ENCODE measurements at regions not wholly inside any gene's neighbourhood (a gene's known extent, or its start where the extent isn't known, plus 50 kb on each side); places are given as distances from the start of the nearest gene placed in this dataset.
"Not testable (repeated sequence)": the region's sequence is repeated elsewhere in the genome, so short reads cannot be mapped to it uniquely, and the experiment has no call there.

DNA sequence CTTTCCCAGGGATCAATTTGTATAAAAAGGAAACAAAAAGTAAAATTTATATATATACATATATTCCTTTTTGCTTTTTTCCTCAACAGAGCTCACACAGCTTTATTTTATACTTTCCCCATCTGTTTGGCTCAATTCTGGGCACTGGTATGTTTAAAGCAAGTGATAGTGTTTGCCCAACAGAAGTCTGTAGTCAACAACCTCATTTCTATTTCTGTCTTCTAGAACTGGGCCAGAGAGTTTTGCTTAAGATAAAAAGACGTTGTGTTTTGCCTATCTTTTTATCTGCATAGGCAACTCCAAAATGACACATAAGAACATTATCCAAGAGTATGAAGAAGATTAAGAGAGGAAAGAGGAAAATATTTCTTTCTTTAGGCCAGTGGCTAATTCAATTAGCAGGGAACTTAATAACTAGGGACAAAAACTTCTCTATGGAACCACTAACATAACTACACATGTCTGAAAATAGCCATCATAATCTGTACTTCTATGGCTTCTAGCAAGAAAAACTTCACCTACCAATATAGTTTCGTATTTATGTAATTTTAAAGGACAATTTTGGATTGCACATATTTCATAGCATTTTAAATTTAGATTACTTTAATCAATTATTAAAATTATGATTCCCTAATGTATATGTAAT is 1300.5 kb downstream of the ARAP2 start:
- DNase-seq: no peak

GRCh38 chr4:34950926-34951325 is 1293.4 kb downstream of the ARAP2 start:
- DNase-seq: no peak

DNA sequence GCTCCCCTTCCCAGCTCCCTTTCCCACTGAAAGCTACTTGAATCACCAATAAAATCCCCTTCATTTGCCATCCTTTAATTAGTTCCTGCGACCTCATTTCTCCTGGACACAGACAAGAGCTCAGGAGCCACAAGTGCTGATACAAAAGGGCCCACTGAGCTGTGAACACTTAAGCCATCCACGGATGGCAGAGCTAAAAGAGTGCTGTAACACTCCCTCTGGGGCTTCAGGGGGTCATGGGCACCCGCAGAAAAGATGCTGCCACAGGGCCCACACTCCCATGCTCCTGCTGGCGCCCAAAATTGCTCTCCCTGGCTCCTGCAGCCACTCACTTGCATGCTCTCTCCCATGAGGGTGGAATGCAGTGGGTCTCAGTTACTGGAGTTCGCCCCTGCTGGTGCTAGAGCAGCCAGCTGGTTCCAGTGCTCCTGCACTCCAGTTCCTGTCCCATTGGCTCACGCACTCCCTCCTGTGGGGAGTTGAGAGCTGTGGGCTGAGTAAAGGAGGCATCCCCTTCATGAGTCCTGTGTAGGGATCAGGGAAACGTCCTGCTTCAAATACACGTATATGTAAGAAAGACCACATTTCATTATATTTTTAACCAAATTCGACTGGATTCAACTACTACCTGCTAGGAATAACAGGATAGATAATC is 1291.0 kb downstream of the ARAP2 start:
- no peak for DNase-seq

GRCh38 chr4:34964613-34965012 is 1279.7 kb downstream of the ARAP2 start:
- DNase-seq: no peak

- no peak for DNase-seq
Measured at GRCh38 chr4:34972189-34972588, 1272.1 kb downstream of the ARAP2 start.

DNA sequence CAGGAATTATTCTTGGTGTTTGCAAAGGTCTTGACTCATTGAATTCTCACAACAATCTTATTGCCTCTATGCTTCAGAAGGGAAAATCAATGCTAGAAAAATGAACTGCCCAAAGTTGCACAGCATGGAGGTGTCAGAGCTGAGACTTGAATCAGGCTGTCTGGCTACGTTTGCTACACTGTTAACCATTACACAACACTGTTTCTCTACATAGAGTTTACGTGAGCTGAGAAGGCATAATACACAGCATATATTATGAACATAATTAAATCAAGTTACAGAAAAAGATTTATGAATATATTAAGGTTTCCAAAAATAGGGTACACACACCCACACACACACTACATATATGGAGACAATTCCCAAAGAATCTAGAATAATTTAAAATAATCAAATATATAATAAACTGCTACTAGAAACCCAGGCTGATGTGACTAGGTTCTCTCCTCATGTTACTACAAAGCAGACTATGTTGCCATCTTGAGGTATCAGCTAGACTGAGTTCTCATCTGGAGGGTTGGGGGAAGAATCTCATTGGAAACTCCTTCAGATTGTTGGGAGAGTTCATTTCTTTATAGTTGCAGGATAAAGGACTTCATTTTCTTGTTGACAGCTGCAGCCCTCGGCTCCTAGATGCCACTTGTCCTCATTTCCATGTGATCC is 1270.5 kb downstream of the ARAP2 start:
- DNase-seq: no peak

DNA sequence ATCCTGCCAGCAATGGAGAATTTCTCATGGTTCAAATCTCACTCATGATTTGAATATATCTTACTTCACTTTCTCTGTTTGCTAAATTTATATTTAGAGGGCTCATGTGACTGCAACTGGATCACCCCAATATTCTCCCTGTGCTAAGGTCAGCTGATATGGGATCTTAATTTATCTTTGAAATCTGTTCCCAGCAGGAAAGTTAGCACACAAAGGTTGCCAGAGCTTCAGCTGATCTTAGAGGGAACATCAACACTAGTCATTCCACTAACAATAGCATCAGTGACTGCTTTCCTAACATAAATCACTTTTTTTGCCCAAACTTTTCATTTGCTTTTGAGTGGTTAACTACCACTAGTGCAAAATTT is 1270.0 kb downstream of the ARAP2 start:
- no peak for DNase-seq

DNA sequence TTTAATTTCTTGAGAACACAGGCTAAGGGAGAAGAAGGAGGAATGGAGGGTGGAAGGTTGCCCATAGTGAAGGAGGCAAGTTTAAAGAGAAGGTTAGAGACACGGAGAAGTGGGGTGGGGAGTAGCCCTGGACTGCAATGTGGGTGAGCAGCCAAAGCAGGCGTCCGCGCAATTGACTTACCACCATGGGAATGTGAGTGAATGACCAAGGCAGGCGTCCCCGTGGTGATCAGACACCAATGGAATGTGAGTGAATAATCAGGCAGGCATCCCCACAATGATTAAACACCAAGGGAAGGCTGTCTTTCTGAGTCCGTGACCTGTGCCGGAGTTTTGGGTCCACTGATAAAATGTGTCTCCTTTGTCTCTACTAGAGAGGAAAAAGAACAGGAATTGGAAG is 1223.1 kb downstream of the ARAP2 start:
- not testable (repeated sequence) for DNase-seq

- DNase-seq: no peak
Measured at GRCh38 chr4:35025152-35025834, 1219.0 kb downstream of the ARAP2 start.

DNA sequence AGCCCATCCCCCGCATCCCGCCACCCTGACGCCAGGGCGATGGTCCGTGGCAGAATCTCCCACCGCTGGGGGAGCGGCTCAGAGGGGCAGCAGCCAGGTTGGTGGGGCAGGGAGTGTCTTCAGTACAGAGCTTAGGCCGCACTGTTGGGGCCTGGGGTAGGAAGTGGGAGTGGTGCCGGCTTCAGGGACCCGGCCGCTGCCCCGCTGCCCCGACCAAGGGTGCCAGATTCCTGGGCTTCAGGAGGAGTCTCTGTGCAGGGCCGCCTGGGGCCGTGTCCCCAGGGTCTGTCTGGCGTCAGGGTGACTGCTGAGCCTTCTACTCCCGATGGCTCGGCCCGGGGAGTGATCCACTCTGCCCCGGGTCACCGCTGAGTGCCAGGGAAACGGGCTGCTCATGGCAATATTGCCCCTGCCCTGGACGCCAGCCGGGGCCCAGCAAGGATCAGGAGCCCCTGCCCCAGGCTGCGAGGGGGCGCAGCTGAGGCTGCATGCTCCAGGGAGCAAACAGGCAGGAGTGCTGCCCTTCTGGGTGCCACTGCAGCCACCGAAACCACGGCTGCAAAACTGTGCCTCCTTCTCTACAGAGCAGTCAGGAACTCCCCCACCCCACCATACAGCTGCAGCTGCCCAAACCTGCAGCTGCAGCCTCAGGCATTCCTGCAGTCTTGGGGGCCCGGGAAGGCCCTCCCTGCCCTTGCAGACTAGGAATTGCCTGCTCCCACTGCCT is 1206.1 kb downstream of the ARAP2 start:
- DNase-seq: no peak

GRCh38 chr4:35038845-35039244 is 1205.5 kb downstream of the ARAP2 start:
- DNase-seq: no peak

DNA sequence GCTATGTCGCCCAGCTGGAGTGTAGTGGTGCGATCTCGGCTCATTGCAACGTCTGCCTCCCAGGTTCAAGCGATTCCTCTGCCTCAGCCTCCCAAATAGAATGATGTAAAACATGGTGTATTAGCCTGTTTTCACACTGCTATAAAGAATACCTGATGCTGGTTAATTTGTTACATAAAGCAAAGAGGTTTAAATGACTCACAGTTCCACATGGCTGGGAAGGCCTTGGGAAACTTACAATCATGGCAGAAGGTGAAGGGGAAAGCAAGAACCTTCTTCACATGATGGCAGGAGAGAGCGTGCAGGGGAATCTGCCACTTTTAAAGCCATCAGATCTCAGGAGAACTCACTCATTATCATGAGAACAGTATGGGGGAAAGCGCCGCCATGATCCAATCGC is 1191.8 kb downstream of the ARAP2 start:
- no peak for DNase-seq

- no peak for DNase-seq
Measured at GRCh38 chr4:35063031-35063570, 1181.2 kb downstream of the ARAP2 start.

DNA sequence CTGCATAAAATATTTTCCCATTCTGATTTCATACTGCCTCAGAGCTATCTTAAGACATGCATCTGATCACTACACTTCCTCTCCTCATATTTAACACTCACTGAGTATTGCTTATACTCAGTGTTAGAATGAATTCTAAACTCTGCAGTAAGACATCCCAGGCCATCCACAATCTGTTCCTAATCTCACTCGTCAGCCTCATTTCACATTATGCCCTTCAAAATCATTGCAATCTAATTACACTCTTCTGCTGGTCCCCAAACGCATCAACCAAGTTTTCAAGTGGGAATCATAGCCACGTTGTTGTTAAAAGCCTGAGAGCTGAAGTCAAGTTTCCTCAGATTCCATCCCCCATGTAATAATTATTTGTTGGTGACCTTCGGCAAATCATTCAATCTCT is 1177.9 kb downstream of the ARAP2 start:
- DNase-seq: no peak

DNA sequence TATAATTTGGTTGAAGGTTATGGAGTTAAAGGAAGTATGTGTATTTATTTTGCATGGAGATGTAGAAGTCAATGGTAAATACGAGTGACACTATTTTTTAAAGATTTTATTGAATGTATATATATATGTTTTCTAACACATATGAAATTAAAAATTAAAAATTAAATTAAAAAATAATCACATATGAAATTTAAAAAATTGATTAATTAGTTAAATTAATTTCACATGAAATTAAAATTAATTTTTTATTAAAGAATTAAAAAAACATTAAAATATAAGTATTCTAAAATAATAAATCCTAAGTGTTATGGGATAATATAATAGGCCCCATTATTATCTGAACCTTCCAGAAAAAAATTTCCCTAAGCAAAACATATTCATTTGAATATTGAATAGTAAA is 1163.5 kb downstream of the ARAP2 start:
- DNase-seq: no peak

DNA sequence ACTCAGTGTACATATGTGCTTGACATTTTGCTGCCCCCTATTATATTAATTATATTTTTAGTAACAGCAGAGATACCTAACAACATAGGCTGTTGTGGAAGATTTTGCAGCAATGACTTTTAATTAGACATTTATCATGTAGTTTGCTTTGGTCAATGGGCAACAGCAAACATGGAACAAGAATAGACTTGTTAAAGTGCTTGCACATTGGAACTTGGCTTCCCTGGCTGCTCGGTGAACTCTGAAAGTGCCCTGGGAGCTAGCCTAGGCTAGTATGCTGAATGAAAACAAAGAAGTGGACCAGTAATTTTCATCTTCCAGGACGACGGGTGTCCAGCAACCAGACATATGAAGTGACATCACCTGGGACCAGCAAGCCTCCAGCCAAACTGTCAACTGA is 1157.1 kb downstream of the ARAP2 start:
- DNase-seq: no peak

DNA sequence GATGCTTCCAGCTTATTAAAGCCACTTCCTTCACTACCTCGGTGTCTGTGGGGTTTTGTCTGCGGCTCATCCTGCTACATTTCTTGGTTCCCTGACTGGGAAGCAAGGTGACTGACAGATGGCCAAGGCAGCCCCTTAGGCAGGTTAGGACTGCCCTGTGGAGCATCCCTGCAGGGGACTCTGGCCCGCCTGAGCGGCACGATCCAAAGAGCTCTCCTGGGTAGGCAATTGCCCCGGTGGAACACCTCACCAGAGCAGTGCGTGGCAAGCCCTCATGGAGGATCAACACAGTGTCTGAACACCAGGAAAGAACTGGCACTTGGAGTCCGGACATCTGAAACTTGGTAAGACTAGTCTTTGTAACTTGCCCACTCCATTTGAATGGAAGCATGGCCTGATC is 1143.4 kb downstream of the ARAP2 start:
- DNase-seq: no peak

GRCh38 chr4:35102066-35102465 is 1142.2 kb downstream of the ARAP2 start:
- no peak for DNase-seq

DNA sequence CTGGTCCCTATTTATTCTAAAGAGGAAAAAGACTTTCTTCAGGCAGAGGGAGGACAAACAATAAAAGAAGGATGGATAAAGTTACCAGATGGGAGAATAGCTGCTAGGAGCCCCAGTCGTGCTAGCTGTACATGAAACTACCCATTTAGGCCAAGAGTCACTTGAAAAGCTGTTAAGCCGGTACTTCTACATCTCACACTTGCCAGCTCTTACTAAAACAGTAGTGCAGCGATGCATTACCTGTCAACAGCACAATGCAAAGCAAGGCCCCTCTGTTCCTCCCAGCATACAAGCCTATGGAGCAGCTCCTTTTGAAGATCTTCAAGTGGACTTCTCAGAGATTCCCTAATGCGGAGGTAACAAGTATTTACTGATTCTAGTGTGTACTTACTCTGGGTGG is 1138.8 kb downstream of the ARAP2 start:
- DNase-seq: no peak

DNA sequence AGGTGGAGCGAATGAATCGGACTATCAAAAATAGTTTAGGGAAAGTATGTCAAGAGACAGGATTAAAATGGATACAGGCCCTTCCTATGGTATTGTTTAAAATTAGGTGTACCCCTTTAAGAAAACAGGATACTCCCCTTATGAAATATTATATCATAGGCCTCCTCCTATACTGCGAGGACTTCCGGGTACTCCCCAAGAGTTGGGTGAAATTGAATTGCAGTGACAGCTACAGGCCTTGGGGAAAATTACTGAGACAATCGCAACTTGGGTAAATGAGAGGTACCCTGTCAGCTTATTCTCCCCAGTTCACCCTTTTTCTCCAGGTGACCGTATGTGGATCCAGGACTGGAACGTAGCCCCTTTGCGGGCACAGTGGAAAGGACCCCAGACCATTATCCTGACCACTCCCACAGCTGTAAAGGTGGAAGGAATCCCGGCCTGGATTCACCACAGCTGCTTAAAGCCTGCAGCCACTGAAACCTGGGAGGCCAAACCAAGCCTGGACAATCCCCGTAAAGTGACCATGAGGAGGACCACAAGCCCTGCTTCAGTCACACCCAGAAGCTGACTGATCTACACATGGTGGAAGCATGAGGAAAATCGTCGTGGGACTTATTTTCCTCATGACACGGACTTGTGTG is 1138.1 kb downstream of the ARAP2 start:
- no peak for DNase-seq

GRCh38 chr4:35124106-35124505 is 1120.2 kb downstream of the ARAP2 start:
- no peak for DNase-seq

- no peak for DNase-seq
Measured at GRCh38 chr4:35125995-35126712, 1118.2 kb downstream of the ARAP2 start.

All from NCI-H1048 (cell line).